Gastrocnemius medialis (tissue), 4 donors: ENCODE measurements at regions not wholly inside any gene's neighbourhood (a gene's known extent, or its start where the extent isn't known, plus 50 kb on each side); places are given as distances from the start of the nearest gene placed in this dataset.

Experiments used
- CTCF ChIP-seq, 5 experiments: fragments of 450-650 bp in 3 of 5; fragments of 200-600 bp in 2 of 5; sonication (generic) in 2 of 5; IDR thresholded peaks in 4 of 5; conservative IDR thresholded peaks in 1 of 5; 1 replicate in 4 of 5; 2 replicates in 1 of 5; pipeline ENCODE4 v1.5.1; 2016 to 2019; ENCODE audit warnings: antibody characterized with exemption in 5 of 5, mild to moderate bottlenecking in 3 of 5, moderate library complexity in 3 of 5
- POLR2A ChIP-seq, 2 donors: fragments of 450-650 bp; IDR thresholded peaks; one replicate each; pipeline ENCODE4 v1.6.1; 2017; ENCODE audit warnings: antibody characterized with exemption in 2 of 2, mild to moderate bottlenecking in 2 of 2, moderate library complexity in 2 of 2

GRCh38 chr12:86681060-86681459 is 424.9 kb upstream of the MGAT4C start:
- no peak for TF ChIP-seq CTCF (IDR thresholded peaks at IDR 0.05 in 4 of 5, conservative IDR thresholded peaks at IDR 0.05 in 1 of 5)
- TF ChIP-seq POLR2A (IDR thresholded peaks at IDR 0.05) = no peak
